H9 (cell line): ENCODE measurements at regions not wholly inside any gene's neighbourhood (a gene's known extent, or its start where the extent isn't known, plus 50 kb on each side); places are given as distances from the start of the nearest gene placed in this dataset.
A peak's percentile ranks its signal among the peaks of the same experiment; 100 is the strongest.

Experiments used
- DNase-seq: peaks from one replicate; pipeline ENCODE4 v3.0.0-alpha.2; 2017
- H2AFZ ChIP-seq: one replicate; pipeline ENCODE4 v1.6.1; 2013; ENCODE audit warnings: mild to moderate bottlenecking, low read length, control low read depth, moderate library complexity
- H2AK5ac ChIP-seq: 2 replicates; pipeline ENCODE4 v1.6.1; 2013; ENCODE audit warnings: low read length, control low read depth, mixed read lengths; ENCODE audit not compliant: insufficient read length
- H2BK120ac ChIP-seq: one replicate; pipeline ENCODE4 v1.6.1; 2013; ENCODE audit warnings: low read depth, mild to moderate bottlenecking, low read length, control low read depth, inconsistent platforms; ENCODE audit not compliant: poor library complexity, severe bottlenecking
- H2BK12ac ChIP-seq: 2 replicates; pipeline ENCODE4 v1.6.1; 2013; ENCODE audit warnings: low read length, control low read depth, mixed read lengths, low read depth; ENCODE audit not compliant: insufficient read length
- H2BK15ac ChIP-seq: 2 replicates; pipeline ENCODE4 v1.6.1; 2013; ENCODE audit warnings: low read depth, low read length, control low read depth
- H2BK20ac ChIP-seq: one replicate; pipeline ENCODE4 v1.6.1; 2013; ENCODE audit warnings: low read depth, mild to moderate bottlenecking, low read length, control low read depth, inconsistent platforms; ENCODE audit not compliant: poor library complexity, severe bottlenecking
- H2BK5ac ChIP-seq: 2 replicates; pipeline ENCODE4 v1.6.1; 2013; ENCODE audit warnings: low read length, control low read depth, mixed read lengths; ENCODE audit not compliant: insufficient read length
- H3K14ac ChIP-seq: 2 replicates; pipeline ENCODE4 v1.6.1; 2013; ENCODE audit warnings: low read length, control low read depth; ENCODE audit not compliant: insufficient read depth
- H3K18ac ChIP-seq: 2 replicates; pipeline ENCODE4 v1.6.1; 2013; ENCODE audit warnings: low read depth, mild to moderate bottlenecking, mixed read lengths, low read length, control low read depth; ENCODE audit not compliant: insufficient read length
- H3K23ac ChIP-seq: 2 replicates; pipeline ENCODE4 v1.6.1; 2013; ENCODE audit warnings: low read length, control low read depth, mixed read lengths, low read depth; ENCODE audit not compliant: insufficient read length
- H3K23me2 ChIP-seq: 2 replicates; pipeline ENCODE4 v1.6.1; 2013; ENCODE audit warnings: low read depth, mild to moderate bottlenecking, mixed read lengths, low read length, control low read depth; ENCODE audit not compliant: insufficient read length, poor library complexity, severe bottlenecking
- H3K27ac ChIP-seq: 2 replicates; pipeline ENCODE4 v1.5.1; 2013; ENCODE audit warnings: low read length, control low read depth, mixed read lengths, low read depth; ENCODE audit not compliant: insufficient read length
- H3K27me3 ChIP-seq: 2 replicates; pipeline ENCODE4 v1.6.1; 2013; ENCODE audit warnings: low read length, control low read depth, inconsistent platforms; ENCODE audit not compliant: insufficient read depth
- H3K4ac ChIP-seq: 2 replicates; pipeline ENCODE4 v1.6.1; 2013; ENCODE audit warnings: low read depth, mild to moderate bottlenecking, control low read depth, inconsistent platforms, low read length, moderate library complexity
- H3K4me1 ChIP-seq: 2 replicates; pipeline ENCODE4 v1.6.1; 2013; ENCODE audit warnings: low read length, control low read depth, inconsistent platforms; ENCODE audit not compliant: insufficient read depth
- H3K4me2 ChIP-seq: 2 replicates; pipeline ENCODE4 v1.6.1; 2013; ENCODE audit warnings: low read length, control low read depth, mixed read lengths; ENCODE audit not compliant: insufficient read length, insufficient read depth
- H3K56ac ChIP-seq: 2 replicates; pipeline ENCODE4 v1.6.1; 2013; ENCODE audit warnings: low read depth, mild to moderate bottlenecking, mixed read lengths, low read length, control low read depth; ENCODE audit not compliant: insufficient read length
- H3K79me1 ChIP-seq: 2 replicates; pipeline ENCODE4 v1.6.1; 2013; ENCODE audit warnings: low read depth, mild to moderate bottlenecking, moderate library complexity, low read length, control low read depth, inconsistent platforms; ENCODE audit not compliant: insufficient read depth, poor library complexity, severe bottlenecking
- H3K79me2 ChIP-seq: 2 replicates; pipeline ENCODE4 v1.6.1; 2013; ENCODE audit warnings: low read length, control low read depth, inconsistent platforms; ENCODE audit not compliant: insufficient read depth
- H3K9ac ChIP-seq: 2 replicates; pipeline ENCODE4 v1.6.1; 2013; ENCODE audit warnings: low read length, control low read depth, mixed read lengths; ENCODE audit not compliant: insufficient read length; ENCODE audit errors: extremely low read depth
- H3K9me3 ChIP-seq: one replicate; pipeline ENCODE4 v1.6.1; 2013; ENCODE audit warnings: low read depth, low read length, inconsistent platforms; ENCODE audit not compliant: control insufficient read depth
- H3T11ph ChIP-seq: one replicate; pipeline ENCODE4 v1.6.1; 2013; ENCODE audit warnings: mild to moderate bottlenecking, low read length, control low read depth, inconsistent platforms
- H4K20me1 ChIP-seq: one replicate; pipeline ENCODE4 v1.6.1; 2013; ENCODE audit not compliant: control insufficient read depth, insufficient read length, insufficient read depth
- H4K5ac ChIP-seq: 2 replicates; pipeline ENCODE4 v1.6.1; 2013; ENCODE audit warnings: low read depth, mild to moderate bottlenecking, mixed read lengths, low read length, control low read depth; ENCODE audit not compliant: insufficient read length
- H4K8ac ChIP-seq: replicated peaks from 2 replicates; pipeline ENCODE4 v1.6.1; 2013; ENCODE audit warnings: low read length, control low read depth, mixed read lengths, low read depth; ENCODE audit not compliant: insufficient read length
- H4K91ac ChIP-seq: 2 replicates; pipeline ENCODE4 v1.6.1; 2013; ENCODE audit warnings: low read depth, mild to moderate bottlenecking, moderate library complexity, mixed read lengths, low read length, control low read depth; ENCODE audit not compliant: insufficient read length
- H3K27ac Mint-ChIP-seq, 3 experiments: 2 replicates in 2 of 3; 3 replicates in 1 of 3; pipeline ENCODE4 v1.8.0; 2020 to 2021; ENCODE audit warnings: mixed read lengths in 3 of 3, mild to moderate bottlenecking in 1 of 3, moderate library complexity in 1 of 3
- H3K27me3 Mint-ChIP-seq: 2 replicates; pipeline ENCODE4 v1.8.0; 2021; ENCODE audit warnings: low read depth, mild to moderate bottlenecking, moderate library complexity, mixed read lengths
- H3K36me3 Mint-ChIP-seq, 3 experiments: 2 replicates in 2 of 3; 3 replicates in 1 of 3; pipeline ENCODE4 v1.8.0; 2020 to 2021; ENCODE audit warnings: low read depth in 3 of 3, mixed read lengths in 3 of 3; ENCODE audit not compliant: insufficient read depth in 1 of 3
- H3K4me1 Mint-ChIP-seq, 2 experiments: 2 replicates each; pipeline ENCODE4 v1.8.0; 2020; ENCODE audit warnings: mixed read lengths in 2 of 2
- H3K4me3 Mint-ChIP-seq, 2 experiments: 2 replicates in 1 of 2; 3 replicates in 1 of 2; pipeline ENCODE4 v1.8.0; 2020 to 2021; ENCODE audit warnings: mild to moderate bottlenecking in 2 of 2, mixed read lengths in 2 of 2, moderate library complexity in 1 of 2
- H3K9me3 Mint-ChIP-seq, 2 experiments: 2 replicates in 1 of 2; 3 replicates in 1 of 2; pipeline ENCODE4 v1.8.0; 2020; ENCODE audit warnings: mild to moderate bottlenecking in 2 of 2, mixed read lengths in 2 of 2, moderate library complexity in 1 of 2
- CTCF ChIP-seq: fragments of 200-600 bp; sonication (generic); conservative IDR thresholded peaks from 3 replicates; pipeline ENCODE4 v1.8.0; 2021; ENCODE audit warnings: antibody characterized with exemption, mild to moderate bottlenecking
- WGBS: extraction: QIAGEN DNeasy Blood & Tissue Kit; methylation state at CpG from one replicate; pipeline ENCODE4 v1.1.7; 2013; ENCODE audit warnings: missing lambda C conversion rate, low lambda C conversion rate, mixed read lengths; ENCODE audit not compliant: insufficient read length; ENCODE audit errors: extremely low coverage; 5-methylcytosine and 5-hydroxymethylcytosine counted together

- H3K36me3 Mint-ChIP-seq, result peaks cover 0 to 2% (median 0%) of the 10 kb centered on the region in 3 experiments; a peak in 2 of 7 replicates
- H3K79me1 ChIP-seq, result no peaks in the 10 kb centered on the region
- DNase-seq, result no peak
- no peak overlapping the region for H2BK15ac ChIP-seq
- H2BK120ac ChIP-seq, result no peak overlapping the region
- H4K91ac ChIP-seq, result no peak overlapping the region
- H4K5ac ChIP-seq, result peak overlapping the region; percentile 4
- H3K9me3 Mint-ChIP-seq, result no peaks in the 10 kb centered on the region
- no peak overlapping the region for H2BK5ac ChIP-seq
- peaks cover 7 to 13% of the 10 kb centered on the region in 2 experiments for H3K4me1 Mint-ChIP-seq
- no peaks in the 10 kb centered on the region for H3K9me3 ChIP-seq
- H3K9ac ChIP-seq, result no peak overlapping the region
- no peak overlapping the region for H3K4me2 ChIP-seq
- peak overlapping the region; percentile 9 for H3K18ac ChIP-seq
- no peak overlapping the region for H3K27ac ChIP-seq
- no peaks in the 10 kb centered on the region for H3K79me2 ChIP-seq
- H2BK12ac ChIP-seq, result no peak overlapping the region
- no peak overlapping the region for H3K56ac ChIP-seq
- H3K27ac Mint-ChIP-seq, result peak overlapping the region; percentile 2 to 61 (median 6); a peak in 5 of 7 replicates
- H3T11ph ChIP-seq, result no peak overlapping the region
- H4K20me1 ChIP-seq, result peaks cover 2% of the 10 kb centered on the region
- no peak overlapping the region for H4K8ac ChIP-seq
- no peaks in the 10 kb centered on the region; the same call in 1 of the 2 replicates for H3K27me3 Mint-ChIP-seq
- no peak overlapping the region for H2BK20ac ChIP-seq
- no peak overlapping the region for H3K23ac ChIP-seq
- no peak overlapping the region for H2AK5ac ChIP-seq
- no peaks in the 10 kb centered on the region for H3K23me2 ChIP-seq
- no peaks in the 10 kb centered on the region for H3K27me3 ChIP-seq
- H2AFZ ChIP-seq, result no peak overlapping the region
- WGBS, result 100% methylated on average over 9 of the region's 19 CpGs
- no peaks in the 10 kb centered on the region for H3K4me1 ChIP-seq
- TF ChIP-seq CTCF, result no peak
- H3K14ac ChIP-seq, result no peak overlapping the region
- H3K4ac ChIP-seq, result no peak overlapping the region
- H3K4me3 Mint-ChIP-seq, result no peak overlapping the region; a peak in 1 of 5 replicates
Measured at GRCh38 chr4:3362431-3363287, 69.8 kb downstream of the RGS12 start.
